D721Med (cell line): ENCODE measurements at regions not wholly inside any gene's neighbourhood (a gene's known extent, or its start where the extent isn't known, plus 50 kb on each side); places are given as distances from the start of the nearest gene placed in this dataset.

Experiments
- DNase-seq: peaks from one replicate; pipeline ENCODE4 v3.0.0; 2011; ENCODE audit warnings: low spot score; ENCODE audit not compliant: insufficient read length
- FAIRE-seq: peaks from 2 replicates; lab custom pipeline; 2011; peaks lifted over from hg19 to GRCh38; lab: Jason Lieb, UNC
- TF ChIP-seq, protein P1 (sequence below): IDR thresholded peaks from 2 replicates; pipeline ENCODE4 v1.5.1; 2012; ENCODE audit warnings: mild to moderate bottlenecking, control low read depth; ENCODE audit not compliant: insufficient read depth; ENCODE audit errors: missing control alignments

DNA sequence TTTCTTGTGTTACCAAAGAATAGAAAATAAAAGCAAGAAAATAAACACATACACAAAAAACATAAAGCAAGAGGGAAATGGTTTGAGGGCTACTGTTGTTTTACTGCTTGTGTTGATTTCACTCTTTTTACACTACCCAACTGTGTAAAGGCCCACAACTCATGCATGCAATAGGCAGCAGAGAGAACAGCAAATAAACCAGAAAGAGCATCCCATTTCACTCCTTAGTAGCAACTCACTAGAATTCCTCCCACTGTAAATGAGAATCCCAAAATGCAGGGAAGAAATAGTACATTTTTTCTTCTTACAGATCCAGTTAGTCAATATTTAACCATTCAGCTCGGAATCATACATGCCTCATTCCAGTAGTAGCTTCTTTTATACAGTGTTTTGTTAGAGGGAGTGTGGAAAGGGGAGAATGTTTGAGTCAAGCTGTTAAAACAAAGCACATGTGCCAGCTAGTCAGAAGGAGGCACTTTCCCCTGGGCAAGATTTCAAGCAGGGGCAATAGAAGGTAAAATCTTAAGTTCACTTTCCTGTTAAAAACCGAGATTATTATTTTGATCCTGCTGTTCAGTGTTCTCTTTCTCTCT, 147.2 kb upstream of the FAM98A start:
- TF ChIP-seq, protein P1, sequence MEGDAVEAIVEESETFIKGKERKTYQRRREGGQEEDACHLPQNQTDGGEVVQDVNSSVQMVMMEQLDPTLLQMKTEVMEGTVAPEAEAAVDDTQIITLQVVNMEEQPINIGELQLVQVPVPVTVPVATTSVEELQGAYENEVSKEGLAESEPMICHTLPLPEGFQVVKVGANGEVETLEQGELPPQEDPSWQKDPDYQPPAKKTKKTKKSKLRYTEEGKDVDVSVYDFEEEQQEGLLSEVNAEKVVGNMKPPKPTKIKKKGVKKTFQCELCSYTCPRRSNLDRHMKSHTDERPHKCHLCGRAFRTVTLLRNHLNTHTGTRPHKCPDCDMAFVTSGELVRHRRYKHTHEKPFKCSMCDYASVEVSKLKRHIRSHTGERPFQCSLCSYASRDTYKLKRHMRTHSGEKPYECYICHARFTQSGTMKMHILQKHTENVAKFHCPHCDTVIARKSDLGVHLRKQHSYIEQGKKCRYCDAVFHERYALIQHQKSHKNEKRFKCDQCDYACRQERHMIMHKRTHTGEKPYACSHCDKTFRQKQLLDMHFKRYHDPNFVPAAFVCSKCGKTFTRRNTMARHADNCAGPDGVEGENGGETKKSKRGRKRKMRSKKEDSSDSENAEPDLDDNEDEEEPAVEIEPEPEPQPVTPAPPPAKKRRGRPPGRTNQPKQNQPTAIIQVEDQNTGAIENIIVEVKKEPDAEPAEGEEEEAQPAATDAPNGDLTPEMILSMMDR = no peak
- DNase-seq (no peak), FAIRE-seq (no peak)

DNA sequence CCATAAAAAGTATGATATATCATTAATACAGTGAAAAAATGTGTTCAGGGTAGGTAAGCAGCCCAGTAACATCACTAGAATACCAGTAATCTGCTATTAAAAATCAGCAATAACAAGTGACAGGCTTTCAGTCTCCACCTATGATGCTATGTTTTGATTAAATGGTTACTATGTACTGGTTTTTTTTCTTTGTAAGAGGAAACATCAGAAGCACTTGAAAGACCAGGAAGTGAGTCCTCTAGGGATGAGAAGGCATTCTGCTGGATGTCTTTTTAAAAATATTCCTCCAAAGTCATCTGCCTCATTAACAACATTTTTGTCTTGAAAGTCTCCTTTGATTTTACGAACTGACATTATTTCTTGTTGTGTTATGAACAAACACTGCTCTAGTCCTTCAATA, 136.0 kb upstream of the FAM98A start:
- TF ChIP-seq, protein P1 = no peak
- no peak for DNase-seq
- FAIRE-seq = no peak

DNA sequence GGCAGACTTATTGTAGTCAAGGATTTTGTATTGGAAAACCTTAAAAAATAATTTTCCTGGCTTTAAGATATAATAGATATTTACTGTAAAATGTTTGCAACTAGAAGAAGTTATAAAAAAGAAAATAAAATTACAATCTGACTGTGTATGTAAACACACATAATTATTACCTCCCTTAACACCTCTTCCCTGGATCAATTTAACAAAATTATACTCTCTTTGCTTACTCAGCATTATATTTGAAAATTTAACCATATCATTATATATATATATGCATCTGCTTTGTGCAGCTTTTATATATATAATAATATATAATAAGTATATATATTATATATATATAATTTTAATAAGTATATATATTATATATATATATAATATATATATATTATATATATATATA, 131.7 kb upstream of the FAM98A start:
- no peak for FAIRE-seq
- TF ChIP-seq, protein P1 = no peak
- DNase-seq = no peak

DNA sequence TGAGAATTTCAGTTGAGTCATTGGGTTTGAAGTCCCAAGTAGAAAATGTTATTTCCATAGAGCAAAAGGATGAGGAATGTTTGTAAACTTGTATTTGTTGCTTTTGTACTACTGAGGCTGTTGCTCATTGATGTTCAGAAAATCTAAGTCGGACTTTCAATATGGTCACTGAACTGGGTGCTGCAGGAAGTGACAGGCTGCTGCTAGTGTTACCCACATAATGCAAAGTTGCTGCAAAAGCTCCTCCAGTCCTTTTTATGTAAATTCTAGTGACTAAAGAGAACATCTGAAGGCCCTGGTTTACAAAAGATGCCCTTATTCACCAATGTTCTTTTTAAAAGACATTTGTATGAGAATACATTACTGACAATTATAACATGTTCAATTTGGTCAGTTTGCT, 131.1 kb upstream of the FAM98A start:
- FAIRE-seq (no peak), DNase-seq (no peak)
- TF ChIP-seq, protein P1 = no peak

DNA sequence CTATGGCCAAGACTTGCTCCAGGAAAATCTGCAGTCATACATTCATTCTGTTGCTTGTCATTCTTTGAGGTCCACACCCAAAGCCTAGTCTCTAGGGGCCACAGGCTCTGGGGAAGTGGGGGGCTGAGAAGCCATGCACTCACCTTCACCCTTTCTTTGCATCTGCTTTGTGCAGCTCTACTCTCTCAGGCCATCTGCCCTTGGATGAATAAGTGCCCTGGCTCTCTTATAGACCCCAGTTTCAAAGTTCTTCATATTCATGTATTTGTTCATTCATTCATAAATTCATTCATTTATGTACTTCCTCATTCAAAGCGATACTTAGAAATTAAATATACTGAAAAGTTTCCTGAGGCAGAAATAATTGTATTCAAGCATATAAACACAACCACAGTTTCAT, 130.3 kb upstream of the FAM98A start:
- DNase-seq (no peak), FAIRE-seq (no peak)
- TF ChIP-seq, protein P1 = no peak

DNA sequence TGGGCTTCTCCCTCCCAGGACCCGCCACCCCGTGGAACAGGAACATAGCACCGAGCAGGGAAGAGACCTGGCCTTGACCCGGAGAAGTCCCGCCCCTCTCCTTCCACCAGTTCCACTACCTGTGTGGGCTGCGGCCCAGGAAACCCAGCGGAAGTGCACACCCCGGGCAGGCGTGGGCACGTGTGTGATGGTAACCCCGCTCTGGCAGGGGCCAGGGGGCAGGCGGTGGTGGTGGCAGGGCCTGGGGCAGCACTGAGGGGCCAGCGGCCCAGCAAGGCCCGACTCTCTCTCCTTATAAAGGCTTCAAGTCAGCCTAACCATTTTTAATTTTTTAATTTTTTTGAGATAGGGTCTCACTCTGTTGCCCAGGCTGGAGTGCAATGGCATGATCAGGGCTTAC, 129.0 kb upstream of the FAM98A start:
- FAIRE-seq = no peak
- TF ChIP-seq, protein P1 = no peak
- DNase-seq = no peak

DNA sequence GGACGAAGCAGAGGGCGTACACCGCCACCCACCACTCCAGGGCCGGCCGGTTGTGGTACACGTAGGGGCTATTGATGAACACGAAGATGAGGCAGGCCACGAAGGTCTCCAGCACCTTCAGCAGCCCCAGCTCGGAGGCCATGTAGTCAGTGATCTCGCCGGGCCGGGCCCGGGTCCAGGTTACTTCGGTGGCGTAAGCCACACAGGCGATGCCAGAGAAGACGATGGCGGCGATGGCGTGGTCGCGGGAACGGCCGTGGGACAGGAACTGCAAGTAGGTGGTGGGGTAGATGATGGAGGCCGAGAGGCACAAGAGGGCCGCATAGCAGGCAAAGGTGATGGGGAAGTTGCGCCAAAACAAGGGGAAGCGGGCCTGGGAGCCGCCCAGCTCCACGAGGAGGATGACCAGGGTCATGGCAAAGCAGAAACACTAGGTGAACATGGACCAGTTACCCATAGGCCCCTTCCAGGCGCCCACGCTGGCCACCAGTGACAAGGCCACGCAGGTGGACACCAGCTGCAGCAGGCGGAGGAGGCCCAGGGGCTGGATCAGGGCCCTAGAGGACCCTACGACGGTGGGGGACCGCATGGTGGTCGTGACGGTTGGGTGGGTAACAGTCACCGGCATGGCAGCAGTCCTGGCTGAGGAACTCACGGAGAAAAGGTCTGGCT, 128.4 kb upstream of the FAM98A start:
- TF ChIP-seq, protein P1 = no peak
- no peak for DNase-seq
- FAIRE-seq = no peak
